BJ (cell line): ENCODE measurements at regions not wholly inside any gene's neighbourhood (a gene's known extent, or its start where the extent isn't known, plus 50 kb on each side); places are given as distances from the start of the nearest gene placed in this dataset.

Source experiments
- CTCF ChIA-PET: fragments of 350-600 bp; formaldehyde crosslinking; extraction: SDS; loops from one replicate; lab custom pipeline; 2021; ENCODE audit warnings: antibody characterized with exemption, inconsistent platforms; lab: Yijun Ruan, JAX
- POLR2A ChIA-PET: fragments of 300-600 bp; sonication (Branson Sonifier 250); formaldehyde crosslinking; extraction: SDS; loops from one replicate; lab custom pipeline; 2021; ENCODE audit warnings: antibody characterized with exemption; lab: Charles Lee
- DNase-seq: peaks from one replicate; pipeline ENCODE4 v3.0.0-alpha.2; 2011; ENCODE audit warnings: low read depth
- H3K27me3 ChIP-seq: 2 replicates; pipeline ENCODE4 v1.6.0; 2011; ENCODE audit warnings: low read length; ENCODE audit not compliant: control insufficient read depth, insufficient read depth
- H3K36me3 ChIP-seq: 2 replicates; pipeline ENCODE4 v1.5.1; 2011; ENCODE audit warnings: low read length; ENCODE audit not compliant: control insufficient read depth, insufficient read depth
- H3K4me3 ChIP-seq: 2 replicates; pipeline ENCODE4 v1.5.1; 2011; ENCODE audit warnings: low read depth, mild to moderate bottlenecking, control low read depth, low read length
- CTCF ChIP-seq: IDR thresholded peaks from 2 replicates; pipeline ENCODE4 v1.5.1; 2011; ENCODE audit warnings: low read depth, mild to moderate bottlenecking, control low read depth, inconsistent platforms, low read length, moderate library complexity; ENCODE audit not compliant: insufficient read depth

- DNase-seq: no peak
- no peak for TF ChIP-seq CTCF
- Histone ChIP-seq H3K4me3 (no peak overlapping the region), H3K36me3 (no peaks in the 10 kb centered on the region), H3K27me3 (peaks cover 1% of the 10 kb centered on the region; the same call in 1 of the 2 replicates)
- POLR2A ChIA-PET: no interaction called here
- CTCF ChIA-PET: interaction anchor here (1.1 kb wide), 1 partner anchor 184 kb away, joined by 3 read pairs; no protein-coding TSS in a partner anchor
Measured at GRCh38 chr2:8290771-8291352, 391.0 kb upstream of the ID2 start.

DNA sequence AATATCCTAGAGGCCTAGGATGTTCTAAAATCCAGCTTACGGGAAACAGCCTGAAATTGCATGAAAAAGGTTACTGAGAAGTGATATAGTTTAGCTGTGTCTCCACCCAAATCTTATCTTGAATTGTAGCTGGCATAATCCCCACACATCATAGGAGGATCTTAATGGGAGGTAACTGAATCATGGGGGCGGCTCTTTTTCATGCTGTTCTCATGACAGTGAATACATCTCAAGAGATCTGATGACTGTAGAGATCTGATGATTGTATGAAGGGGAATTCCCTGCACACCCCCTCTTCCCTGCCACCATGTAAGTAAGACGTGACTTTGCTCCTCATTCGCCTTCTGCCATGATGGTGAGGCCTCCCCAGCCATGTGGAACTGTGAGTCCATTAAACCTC lies 385.6 kb upstream of the ID2 start:
- Histone ChIP-seq H3K27me3 (no peaks in the 10 kb centered on the region; the same call in 1 of the 2 replicates), H3K36me3 (no peaks in the 10 kb centered on the region), H3K4me3 (no peak overlapping the region)
- no peak for DNase-seq
- TF ChIP-seq CTCF: no peak
- ChIA-PET CTCF (no interaction called here), POLR2A (no interaction called here)

- H3K4me3 ChIP-seq: no peak overlapping the region
- TF ChIP-seq CTCF: no peak
- no peak for DNase-seq
- H3K36me3 ChIP-seq: no peaks in the 10 kb centered on the region
- ChIA-PET POLR2A (no interaction called here), CTCF (interaction anchor here (1.2 kb wide), 1 partner anchor 13 kb away, joined by 3 read pairs; no protein-coding TSS in a partner anchor)
- no peaks in the 10 kb centered on the region; the same call in 1 of the 2 replicates for H3K27me3 ChIP-seq
Measured at GRCh38 chr2:8297376-8298231, 384.3 kb upstream of the ID2 start.

DNA sequence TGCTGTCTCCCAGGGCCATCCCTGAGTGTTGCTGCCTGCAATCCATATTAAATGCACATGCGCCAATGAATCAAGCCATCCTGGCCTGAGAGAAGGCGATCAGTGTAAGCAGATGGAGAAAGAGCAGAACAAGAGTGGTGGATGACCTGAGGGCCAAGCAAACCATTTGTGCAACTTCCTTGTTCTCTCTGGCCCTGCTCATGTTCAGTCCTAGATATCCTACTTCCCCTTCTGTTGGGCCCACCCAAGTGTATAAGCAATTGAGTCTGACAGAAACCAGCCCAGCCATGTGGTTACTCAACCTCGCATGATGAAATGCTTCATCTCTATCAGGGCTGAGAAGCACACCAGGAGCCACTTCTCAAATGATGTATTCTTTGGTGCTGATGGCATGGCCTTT lies 383.1 kb upstream of the ID2 start:
- Histone ChIP-seq H3K27me3 (no peaks in the 10 kb centered on the region; the same call in 1 of the 2 replicates), H3K36me3 (no peaks in the 10 kb centered on the region), H3K4me3 (no peak overlapping the region)
- no peak for TF ChIP-seq CTCF
- POLR2A ChIA-PET: no interaction called here
- CTCF ChIA-PET: no interaction called here
- no peak for DNase-seq

GRCh38 chr2:8300216-8300615 lies 381.6 kb upstream of the ID2 start:
- ChIA-PET CTCF (no interaction called here), POLR2A (no interaction called here)
- Histone ChIP-seq H3K4me3 (no peak overlapping the region), H3K36me3 (no peaks in the 10 kb centered on the region), H3K27me3 (no peaks in the 10 kb centered on the region)
- no peak for DNase-seq
- no peak for TF ChIP-seq CTCF
